Pancreas (tissue), 10 donors: ENCODE measurements at regions not wholly inside any gene's neighbourhood (a gene's known extent, or its start where the extent isn't known, plus 50 kb on each side); places are given as distances from the start of the nearest gene placed in this dataset.

Experiments used
- ATAC-seq, 4 donors: fragments of 200-7000 bp; cut with Tn5 transposase; one replicate each; pipeline versions ENCODE4 v1.8.0 to v1.9.1; 2020; ENCODE audit warnings: mild to moderate bottlenecking in 4 of 4, moderate library complexity in 4 of 4
- DNase-seq, 6 donors: peaks; one replicate each; pipeline ENCODE4 v3.0.0-alpha.2; 2020
- FAIRE-seq: peaks from 2 replicates; lab custom pipeline; 2012; peaks lifted over from hg19 to GRCh38; lab: Jason Lieb, UNC
- H3K27ac ChIP-seq, 4 donors: fragments of 200-600 bp; sonication (generic); 1 replicate in 3 of 4; 2 replicates in 1 of 4; pipeline versions ENCODE4 v1.5.0 to v1.8.0; 2020
- H3K27me3 ChIP-seq, 4 donors: fragments of 200-600 bp; one replicate each; pipeline ENCODE4 v1.8.0; 2021
- H3K36me3 ChIP-seq, 3 donors: fragments of 200-600 bp; sonication (generic) in 1 of 3; one replicate each; pipeline versions ENCODE4 v1.5.0 to v1.8.0; 2020 to 2021
- H3K4me1 ChIP-seq, 3 donors: fragments of 200-600 bp; one replicate each; pipeline ENCODE4 v1.8.0; 2021
- H3K4me3 ChIP-seq, 4 donors: fragments of 200-600 bp; sonication (generic) in 2 of 4; one replicate each; pipeline versions ENCODE4 v1.5.0 to v1.8.0; 2020 to 2021
- H3K9me3 ChIP-seq, 4 donors: fragments of 200-600 bp; one replicate each; pipeline ENCODE4 v1.8.0; 2021
- CTCF ChIP-seq, 4 donors: fragments of 200-600 bp; sonication (generic) in 3 of 4; IDR thresholded peaks; one replicate each; pipeline versions ENCODE4 v1.5.0 to v1.8.0; 2021; ENCODE audit warnings: antibody characterized with exemption in 4 of 4
- WGBS, 2 donors: extraction: QIAGEN DNeasy Blood & Tissue Kit; methylation state at CpG; one replicate each; pipeline ENCODE4 v1.1.7; 2013; 5-methylcytosine and 5-hydroxymethylcytosine counted together
- intact Hi-C, 3 donors: fragments of 100-400 bp; cut with DNase I; formaldehyde crosslinking; loops; one replicate each; pipeline versions ENCODE4 v1.11.1 to v1.14.2; 2022
- donor health status: healthy with polysubstance abuse.
- donor health status: DM: no; HTN: no; CAD: no; lungs with moderate emphysema.
- donor health status: DM: no; HTN: no; CAD: no.
- donor health status: control.
- donor health status: control.
- donor health status: Bipolar disorder and iron deficiency.
- donor health status: DM: yes; HTN: yes; CAD: no.
- donor health status: DM: no; HTN: no; CAD: no.
- donor health status: DM: no; HTN: no; CAD: no.
- donor health status: DM: yes; HTN: yes; CAD: no.

- no peak for FAIRE-seq
- Histone ChIP-seq H3K27ac (no peak overlapping the region), H3K4me1 (peaks cover 0 to 10% (median 5%) of the 10 kb centered on the region in 3 donors), H3K9me3 (no peaks in the 10 kb centered on the region), H3K27me3 (no peaks in the 10 kb centered on the region), H3K36me3 (no peaks in the 10 kb centered on the region), H3K4me3 (no peak overlapping the region)
- DNase-seq: no peak
- TF ChIP-seq CTCF (IDR thresholded peaks at IDR 0.05): no peak
- intact Hi-C loops: no loop called here
- no peak for ATAC-seq
- 96 to 99% methylated on average over 4 of the region's 4 CpGs for WGBS, 2 donors
These were observed 162.2 kb downstream of the TFEC start for GRCh38 chr7:115868369-115868768.

- ATAC-seq (no peak), DNase-seq (no peak), FAIRE-seq (no peak)
- intact Hi-C loops: no loop called here
- Histone ChIP-seq H3K36me3 (no peaks in the 10 kb centered on the region), H3K9me3 (no peaks in the 10 kb centered on the region), H3K27me3 (no peaks in the 10 kb centered on the region), H3K4me3 (no peak overlapping the region), H3K4me1 (peaks cover 0 to 4% (median 0%) of the 10 kb centered on the region in 3 donors), H3K27ac (no peak overlapping the region)
- 86 to 94% methylated on average over 2 of the region's 2 CpGs for WGBS, 2 donors
- no peak for TF ChIP-seq CTCF (IDR thresholded peaks at IDR 0.05)
These were observed 166.5 kb downstream of the TFEC start for GRCh38 chr7:115864082-115864481.

GRCh38 chr7:115851291-115851690 is 179.3 kb downstream of the TFEC start:
- TF ChIP-seq CTCF (IDR thresholded peaks at IDR 0.05): no peak
- DNase-seq: no peak

GRCh38 chr7:115850774-115851173 is 179.8 kb downstream of the TFEC start:
- Histone ChIP-seq H3K9me3 (no peaks in the 10 kb centered on the region), H3K36me3 (no peaks in the 10 kb centered on the region), H3K27ac (no peak overlapping the region), H3K4me1 (no peaks in the 10 kb centered on the region), H3K27me3 (no peaks in the 10 kb centered on the region), H3K4me3 (no peak overlapping the region)
- FAIRE-seq (no peak), DNase-seq (no peak), ATAC-seq (no peak)
- TF ChIP-seq CTCF (IDR thresholded peaks at IDR 0.05): no peak
- WGBS, 2 donors: 80 to 94% methylated on average over 3 of the region's 3 CpGs
- intact Hi-C loops: no loop called here

More at GRCh38 chr7:115851291-115851690, 179.3 kb downstream of the TFEC start:
- Histone ChIP-seq H3K9me3 (no peaks in the 10 kb centered on the region), H3K27me3 (no peaks in the 10 kb centered on the region), H3K4me3 (no peak overlapping the region), H3K36me3 (no peaks in the 10 kb centered on the region), H3K27ac (no peak overlapping the region), H3K4me1 (no peaks in the 10 kb centered on the region)
- FAIRE-seq (peak; percentile 37), ATAC-seq (peak in 1 of 4 donors; percentile 54)
- intact Hi-C loops: no loop called here
- 82 to 84% methylated on average over 1 of the region's 1 CpG for WGBS, 2 donors

GRCh38 chr7:115844857-115845256 is 185.7 kb downstream of the TFEC start:
- peak in 2 of 4 donors; percentile 34 to 80 for ATAC-seq
- no peak for DNase-seq
- H3K4me3 ChIP-seq: no peak overlapping the region
- WGBS, 2 donors: 51 to 79% methylated on average over 1 of the region's 1 CpG
- H3K4me1 ChIP-seq: no peaks in the 10 kb centered on the region
- no peaks in the 10 kb centered on the region for H3K36me3 ChIP-seq
- H3K9me3 ChIP-seq: no peaks in the 10 kb centered on the region
- H3K27me3 ChIP-seq: no peaks in the 10 kb centered on the region
- FAIRE-seq: no peak
- no peak for TF ChIP-seq CTCF (IDR thresholded peaks at IDR 0.05)
- no peak overlapping the region for H3K27ac ChIP-seq
- intact Hi-C loops: no loop called here
